SK-N-SH (cell line): ENCODE measurements at regions not wholly inside any gene's neighbourhood (a gene's known extent, or its start where the extent isn't known, plus 50 kb on each side); places are given as distances from the start of the nearest gene placed in this dataset.

Source experiments
- CTCF ChIA-PET: fragments of 300-600, 350-600 bp; formaldehyde crosslinking; extraction: SDS; loops from one replicate; lab custom pipeline; 2021; lab: Yijun Ruan, JAX
- POLR2A ChIA-PET: fragments of 350-600 bp; sonication (Branson Sonifier 250); formaldehyde crosslinking; extraction: SDS; loops from one replicate; lab custom pipeline; 2020; ENCODE audit warnings: antibody characterized with exemption, inconsistent platforms; lab: Yijun Ruan, JAX
- DNase-seq: peaks from one replicate; pipeline ENCODE4 v3.0.0; 2012
- H2AFZ ChIP-seq: fragments of 200-600 bp; sonication (generic); 2 replicates; pipeline ENCODE4 v1.8.1; 2016; ENCODE audit warnings: antibody characterized with exemption, mild to moderate bottlenecking, low read depth
- H3F3A ChIP-seq: fragments of 200-600 bp; sonication (generic); replicated peaks from 2 replicates; pipeline ENCODE3; 2016; ENCODE audit warnings: antibody characterized with exemption, mild to moderate bottlenecking; ENCODE audit not compliant: insufficient read depth
- H3K27ac ChIP-seq, 2 experiments: fragments of 200-500 bp in 1 of 2; fragments of 200-600 bp in 1 of 2; sonication (Bioruptor generic) in 1 of 2; sonication (generic), shearing (Covaris generic) in 1 of 2; 2 replicates each; pipeline versions ENCODE4 v1.5.1 to v1.6.1; 2014 to 2016; ENCODE audit warnings: low read depth in 2 of 2, inconsistent platforms in 1 of 2, low read length in 1 of 2, mild to moderate bottlenecking in 1 of 2, mixed read lengths in 1 of 2
- H3K27me3 ChIP-seq: fragments of 200-600 bp; sonication (generic), shearing (Covaris generic); 2 replicates; pipeline ENCODE4 v1.6.1; 2016; ENCODE audit warnings: mixed run types; ENCODE audit not compliant: insufficient read depth
- H3K36me3 ChIP-seq, 2 experiments: fragments of 200-500 bp in 1 of 2; fragments of 200-600 bp in 1 of 2; sonication (Bioruptor generic) in 1 of 2; sonication (generic) in 1 of 2; replicated peaks in 1 of 2; 2 replicates each; pipeline versions ENCODE3 to v1.5.1; 2014 to 2016; ENCODE audit warnings: low read length in 1 of 2, mild to moderate bottlenecking in 1 of 2; ENCODE audit not compliant: insufficient read depth in 2 of 2, control insufficient read depth in 1 of 2
- H3K4me1 ChIP-seq, 2 experiments: fragments of 200-500 bp in 1 of 2; fragments of 200-600 bp in 1 of 2; sonication (Bioruptor generic) in 1 of 2; sonication (generic), shearing (Covaris generic) in 1 of 2; 2 replicates each; pipeline versions ENCODE4 v1.5.1 to v1.6.1; 2014 to 2016; ENCODE audit warnings: low read depth in 1 of 2, low read length in 1 of 2, mixed run types in 1 of 2; ENCODE audit not compliant: insufficient read depth in 2 of 2, control insufficient read depth in 1 of 2
- H3K4me2 ChIP-seq: fragments of 200-600 bp; sonication (generic), shearing (Covaris generic); 2 replicates; pipeline ENCODE4 v1.6.1; 2017; ENCODE audit warnings: mixed run types
- H3K4me3 ChIP-seq, 2 experiments: fragments of 200-500 bp in 1 of 2; fragments of 200-600 bp in 1 of 2; sonication (Bioruptor generic) in 1 of 2; sonication (generic), shearing (Covaris generic) in 1 of 2; 2 replicates each; pipeline versions ENCODE4 v1.5.1 to v1.8.1; 2014 to 2016; ENCODE audit warnings: low read depth in 2 of 2, inconsistent platforms in 1 of 2, low read length in 1 of 2, mild to moderate bottlenecking in 1 of 2, mixed read lengths in 1 of 2, moderate library complexity in 1 of 2
- H3K79me2 ChIP-seq: fragments of 200-600 bp; sonication (generic); 2 replicates; pipeline ENCODE4 v1.8.1; 2017; ENCODE audit warnings: mild to moderate bottlenecking; ENCODE audit not compliant: insufficient read depth
- H3K9ac ChIP-seq: fragments of 200-600 bp; sonication (generic); 2 replicates; pipeline ENCODE4 v1.6.1; 2017; ENCODE audit warnings: mixed run types
- H3K9me2 ChIP-seq: fragments of 200-600 bp; sonication (generic); 2 replicates; pipeline ENCODE4 v1.6.1; 2017; ENCODE audit warnings: mixed run types
- H3K9me3 ChIP-seq: fragments of 200-600 bp; sonication (generic); 2 replicates; pipeline ENCODE4 v1.6.1; 2017; ENCODE audit warnings: mixed run types, mild to moderate bottlenecking, moderate library complexity
- H4K20me1 ChIP-seq: fragments of 200-600 bp; sonication (generic); 2 replicates; pipeline ENCODE4 v1.6.1; 2017; ENCODE audit warnings: mild to moderate bottlenecking, mixed run types; ENCODE audit not compliant: insufficient read depth
- EP300 ChIP-seq, 2 experiments: IDR thresholded peaks; 2 replicates each; pipeline versions ENCODE4 v1.4.0 to v1.6.1; 2012; ENCODE audit warnings: borderline replicate concordance in 1 of 2, low read depth in 1 of 2, low read length in 1 of 2
- GABPA ChIP-seq: IDR thresholded peaks from 2 replicates; pipeline ENCODE4 v1.4.0; 2012; ENCODE audit warnings: low read depth, mild to moderate bottlenecking
- GATA2 ChIP-seq: sonication (generic); formaldehyde crosslinking; IDR thresholded peaks from 2 replicates; pipeline ENCODE4 v1.5.0; 2020; ENCODE audit warnings: mild to moderate bottlenecking, missing genetic modification reagents
- NFIC ChIP-seq: IDR thresholded peaks from 2 replicates; pipeline ENCODE4 v1.4.0; 2012; ENCODE audit warnings: borderline replicate concordance
- NRF1 ChIP-seq: IDR thresholded peaks from 2 replicates; pipeline ENCODE4 v1.6.1; 2012; ENCODE audit warnings: low read depth, mild to moderate bottlenecking, low read length
- RFX5 ChIP-seq: IDR thresholded peaks from 2 replicates; pipeline ENCODE4 v1.6.1; 2012; ENCODE audit warnings: mild to moderate bottlenecking, improper control_type of control experiment, low read length
- TCF12 ChIP-seq: IDR thresholded peaks from 2 replicates; pipeline ENCODE4 v1.4.0; 2012
- USF1 ChIP-seq: IDR thresholded peaks from 2 replicates; pipeline ENCODE4 v1.4.0; 2012; ENCODE audit warnings: low read depth, borderline replicate concordance
- WGBS: methylation state at CpG from one replicate; pipeline ENCODE4 v1.1.6; 2017; ENCODE audit warnings: low lambda C conversion rate; 5-methylcytosine and 5-hydroxymethylcytosine counted together

- H3K9ac ChIP-seq = no peak overlapping the region
- no peaks in the 10 kb centered on the region for H3F3A ChIP-seq
- H3K4me1 ChIP-seq = peaks cover 0 to 6% of the 10 kb centered on the region in 2 experiments; a peak in 3 of 4 replicates
- CTCF ChIA-PET = no interaction called here
- no peaks in the 10 kb centered on the region for H3K36me3 ChIP-seq
- no peaks in the 10 kb centered on the region for H3K27me3 ChIP-seq
- H3K9me3 ChIP-seq = no peaks in the 10 kb centered on the region
- no peaks in the 10 kb centered on the region for H3K9me2 ChIP-seq
- 80% methylated on average over 5 of the region's 5 CpGs for WGBS
- DNase-seq = no peak
- H3K27ac ChIP-seq = no peak overlapping the region
- TF ChIP-seq USF1 (no peak), NRF1 (no peak)
- no peaks in the 10 kb centered on the region for H4K20me1 ChIP-seq
- no peak overlapping the region for H2AFZ ChIP-seq
- H3K4me2 ChIP-seq = no peak overlapping the region
- no peaks in the 10 kb centered on the region for H3K79me2 ChIP-seq
- POLR2A ChIA-PET = no interaction called here
- no peak overlapping the region for H3K4me3 ChIP-seq
Observed at GRCh38 chr13:33364192-33364591, 78.6 kb upstream of the STARD13 start.

GRCh38 chr13:33366469-33367062 lies 81.0 kb upstream of the STARD13 start:
- H3K4me1 ChIP-seq = peaks cover 0 to 6% of the 10 kb centered on the region in 2 experiments; a peak in 3 of 4 replicates
- no peak overlapping the region for H3K4me2 ChIP-seq
- H3K27me3 ChIP-seq = no peaks in the 10 kb centered on the region
- WGBS = 93% methylated on average over 6 of the region's 6 CpGs
- CTCF ChIA-PET = interaction anchor here (1.1 to 1.6 kb wide), 2 partner anchors 10 to 84 kb away, joined by 3 to 4 read pairs; no protein-coding TSS in a partner anchor
- no peaks in the 10 kb centered on the region for H3K9me2 ChIP-seq
- no peaks in the 10 kb centered on the region for H3F3A ChIP-seq
- TF ChIP-seq GABPA (no peak), NFIC (no peak)
- no peak for DNase-seq
- POLR2A ChIA-PET = no interaction called here
- H2AFZ ChIP-seq = no peak overlapping the region
- no peaks in the 10 kb centered on the region for H3K36me3 ChIP-seq
- H3K9me3 ChIP-seq = no peaks in the 10 kb centered on the region
- no peak overlapping the region for H3K4me3 ChIP-seq
- no peak overlapping the region for H3K9ac ChIP-seq
- no peaks in the 10 kb centered on the region for H3K79me2 ChIP-seq
- no peaks in the 10 kb centered on the region for H4K20me1 ChIP-seq
- no peak overlapping the region for H3K27ac ChIP-seq

GRCh38 chr13:33367171-33367895 lies 81.8 kb upstream of the STARD13 start:
- Histone ChIP-seq H4K20me1 (no peaks in the 10 kb centered on the region), H3K27me3 (no peaks in the 10 kb centered on the region), H3K9me2 (no peaks in the 10 kb centered on the region), H3K9me3 (no peaks in the 10 kb centered on the region), H3K9ac (no peak overlapping the region), H3K4me3 (no peak overlapping the region), H3K27ac (no peak overlapping the region), H2AFZ (peak overlapping the region; percentile 53), H3F3A (no peaks in the 10 kb centered on the region), H3K79me2 (no peaks in the 10 kb centered on the region), H3K36me3 (no peaks in the 10 kb centered on the region), H3K4me2 (no peak overlapping the region), H3K4me1 (peaks cover 0 to 6% of the 10 kb centered on the region in 2 experiments; a peak in 3 of 4 replicates)
- TF ChIP-seq GATA2 (CRISPR knock-in tag) = peak; percentile 71
- peak; percentile 56 for TF ChIP-seq TCF12
- TF ChIP-seq RFX5 = no peak
- peak in 1 of 2 experiments; percentile 53; a peak in 1 of 4 replicates for TF ChIP-seq EP300 (IDR thresholded peaks at IDR 0.05; ENCODE audit: borderline replicate concordance in 1 of 2, low read depth in 1 of 2, low read length in 1 of 2)
- ChIA-PET CTCF (interaction anchor here (1.1 to 1.6 kb wide), 2 partner anchors 9 to 85 kb away, joined by 3 to 4 read pairs; no protein-coding TSS in a partner anchor), POLR2A (no interaction called here)
- peak; percentile 57 for DNase-seq
- 23% methylated on average over 2 of the region's 2 CpGs for WGBS
